Spleen (tissue), 7 donors: ENCODE measurements at regions not wholly inside any gene's neighbourhood (a gene's known extent, or its start where the extent isn't known, plus 50 kb on each side); places are given as distances from the start of the nearest gene placed in this dataset.

Experiments used
- POLR2AphosphoS5 ChIP-seq, 3 donors: sonication (generic); formaldehyde crosslinking; IDR thresholded peaks; one replicate each; pipeline ENCODE4 v1.5.1; 2017; ENCODE audit warnings: antibody characterized with exemption in 3 of 3
- TF ChIP-seq, protein P1 (sequence below), 11 experiments: fragments of 200-600 bp in 7 of 11; fragments of 450-650 bp in 4 of 11; sonication (generic) in 4 of 11; IDR thresholded peaks in 8 of 11; conservative IDR thresholded peaks in 3 of 11; 1 replicate in 7 of 11; 2 replicates in 4 of 11; pipeline versions ENCODE4 v1.4.0 to v1.8.0; 2016 to 2021; ENCODE audit warnings: antibody characterized with exemption in 11 of 11, inconsistent platforms in 4 of 11, mild to moderate bottlenecking in 1 of 11
- donor health status: DM: no; HTN: no; CAD: no; lungs with moderate emphysema.
- donor health status: DM: no; HTN: no; CAD: no.
- donor health status: DM: no; HTN: no; CAD: no.

DNA sequence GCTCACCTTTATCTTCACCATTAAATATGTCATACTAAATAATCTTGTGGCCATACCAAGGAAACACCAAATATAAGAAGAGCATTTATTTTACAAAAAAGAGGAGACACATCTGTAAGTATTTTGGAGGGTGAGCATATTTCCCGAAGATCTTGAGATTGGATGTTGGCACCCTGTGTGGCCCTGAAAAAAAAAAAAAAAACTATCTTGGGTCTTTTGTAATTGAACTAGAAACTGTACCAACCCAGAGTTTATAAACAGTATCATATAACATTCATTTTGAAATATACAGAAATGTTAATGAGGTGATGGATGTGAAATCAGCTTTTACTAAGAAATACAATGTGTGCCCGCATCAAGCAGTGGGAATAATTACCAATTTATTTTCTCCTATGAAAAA lies 104.0 kb upstream of the FRMD6 start:
- TF ChIP-seq POLR2AphosphoS5 (IDR thresholded peaks at IDR 0.05) = no peak
- TF ChIP-seq, protein P1, sequence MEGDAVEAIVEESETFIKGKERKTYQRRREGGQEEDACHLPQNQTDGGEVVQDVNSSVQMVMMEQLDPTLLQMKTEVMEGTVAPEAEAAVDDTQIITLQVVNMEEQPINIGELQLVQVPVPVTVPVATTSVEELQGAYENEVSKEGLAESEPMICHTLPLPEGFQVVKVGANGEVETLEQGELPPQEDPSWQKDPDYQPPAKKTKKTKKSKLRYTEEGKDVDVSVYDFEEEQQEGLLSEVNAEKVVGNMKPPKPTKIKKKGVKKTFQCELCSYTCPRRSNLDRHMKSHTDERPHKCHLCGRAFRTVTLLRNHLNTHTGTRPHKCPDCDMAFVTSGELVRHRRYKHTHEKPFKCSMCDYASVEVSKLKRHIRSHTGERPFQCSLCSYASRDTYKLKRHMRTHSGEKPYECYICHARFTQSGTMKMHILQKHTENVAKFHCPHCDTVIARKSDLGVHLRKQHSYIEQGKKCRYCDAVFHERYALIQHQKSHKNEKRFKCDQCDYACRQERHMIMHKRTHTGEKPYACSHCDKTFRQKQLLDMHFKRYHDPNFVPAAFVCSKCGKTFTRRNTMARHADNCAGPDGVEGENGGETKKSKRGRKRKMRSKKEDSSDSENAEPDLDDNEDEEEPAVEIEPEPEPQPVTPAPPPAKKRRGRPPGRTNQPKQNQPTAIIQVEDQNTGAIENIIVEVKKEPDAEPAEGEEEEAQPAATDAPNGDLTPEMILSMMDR (IDR thresholded peaks at IDR 0.05 in 8 of 11, conservative IDR thresholded peaks at IDR 0.05 in 3 of 11) = no peak
